IPS-20b (cell line): ENCODE measurements at regions not wholly inside any gene's neighbourhood (a gene's known extent, or its start where the extent isn't known, plus 50 kb on each side); places are given as distances from the start of the nearest gene placed in this dataset.
"Not testable (repeated sequence)": the region's sequence is repeated elsewhere in the genome, so short reads cannot be mapped to it uniquely, and the experiment has no call there.

ENCODE experiments used
- H3K27ac ChIP-seq: one replicate; pipeline ENCODE4 v1.5.1; 2013; ENCODE audit warnings: low read length
- H3K27me3 ChIP-seq: 2 replicates; pipeline ENCODE4 v1.6.1; 2013; ENCODE audit warnings: mild to moderate bottlenecking, low read length, inconsistent platforms; ENCODE audit not compliant: insufficient read depth
- H3K36me3 ChIP-seq: 2 replicates; pipeline ENCODE4 v1.6.1; 2013; ENCODE audit warnings: low read depth, mild to moderate bottlenecking, inconsistent platforms, low read length, moderate library complexity; ENCODE audit not compliant: insufficient read depth
- H3K4me1 ChIP-seq: 2 replicates; pipeline ENCODE4 v1.6.1; 2013; ENCODE audit warnings: mild to moderate bottlenecking, control low read depth, inconsistent platforms, low read length, moderate library complexity; ENCODE audit not compliant: insufficient read depth
- H3K4me3 ChIP-seq: 2 replicates; pipeline ENCODE4 v1.5.1; 2013; ENCODE audit warnings: mild to moderate bottlenecking, low read length, inconsistent platforms
- H3K9ac ChIP-seq: 2 replicates; pipeline ENCODE4 v1.6.1; 2013; ENCODE audit warnings: low read depth, mild to moderate bottlenecking, inconsistent platforms, low read length, moderate library complexity
- H3K9me3 ChIP-seq: 2 replicates; pipeline ENCODE4 v1.6.1; 2013; ENCODE audit warnings: mild to moderate bottlenecking, low read depth, low read length, inconsistent platforms; ENCODE audit not compliant: insufficient read depth

DNA sequence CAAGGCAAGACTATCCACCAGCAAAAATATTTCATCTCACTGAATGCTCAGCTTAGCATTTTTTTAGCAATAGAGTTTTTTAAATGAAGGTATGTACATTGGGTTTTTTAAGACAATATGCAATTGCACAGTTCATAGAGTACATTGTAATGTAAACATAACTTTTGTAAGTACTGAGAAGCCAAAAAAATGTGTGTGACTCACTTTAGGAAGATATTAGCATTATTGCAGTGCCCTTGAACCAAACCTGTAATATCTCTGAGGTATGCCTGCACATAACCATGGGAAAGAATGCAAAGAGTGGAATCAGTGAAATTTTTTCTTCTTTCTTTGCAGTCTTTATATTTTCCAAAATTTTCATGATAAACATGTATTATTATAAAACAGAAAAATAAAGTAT, 1533.3 kb upstream of the WWC1 start:
- H3K4me3 ChIP-seq, result no peak overlapping the region
- no peaks in the 10 kb centered on the region for H3K9me3 ChIP-seq
- no peaks in the 10 kb centered on the region for H3K27me3 ChIP-seq
- H3K4me1 ChIP-seq, result no peaks in the 10 kb centered on the region
- H3K36me3 ChIP-seq, result no peaks in the 10 kb centered on the region
- H3K9ac ChIP-seq, result no peak overlapping the region
- H3K27ac ChIP-seq, result no peak overlapping the region

DNA sequence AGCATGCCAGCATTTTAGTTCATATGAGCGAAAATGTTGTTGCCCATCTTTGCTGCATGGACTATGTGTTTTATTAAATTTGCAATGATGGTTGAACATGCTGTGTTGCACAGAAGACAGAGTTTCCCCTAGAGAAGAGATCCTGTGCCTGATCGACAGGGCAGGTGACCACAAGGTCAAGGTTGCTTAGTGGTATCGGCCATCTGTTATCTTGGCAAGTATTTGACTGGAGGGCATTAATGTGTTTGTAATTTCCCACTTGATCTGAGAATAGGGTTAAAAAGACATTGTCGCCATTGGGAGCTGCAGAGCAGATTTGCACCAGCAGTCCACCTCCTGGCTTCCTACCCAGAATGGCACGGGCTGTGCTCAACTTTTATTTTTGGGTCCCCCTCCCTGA, 1523.6 kb upstream of the WWC1 start:
- no peak overlapping the region for H3K27ac ChIP-seq
- H3K4me1 ChIP-seq, result peaks cover 12% of the 10 kb centered on the region
- no peaks in the 10 kb centered on the region for H3K27me3 ChIP-seq
- 0 out of 2 replicates have a peak, but pooled peaks cover 6% of the 10 kb centered on the region for H3K9me3 ChIP-seq
- no peak overlapping the region for H3K9ac ChIP-seq
- no peak overlapping the region for H3K4me3 ChIP-seq
- H3K36me3 ChIP-seq, result no peaks in the 10 kb centered on the region

DNA sequence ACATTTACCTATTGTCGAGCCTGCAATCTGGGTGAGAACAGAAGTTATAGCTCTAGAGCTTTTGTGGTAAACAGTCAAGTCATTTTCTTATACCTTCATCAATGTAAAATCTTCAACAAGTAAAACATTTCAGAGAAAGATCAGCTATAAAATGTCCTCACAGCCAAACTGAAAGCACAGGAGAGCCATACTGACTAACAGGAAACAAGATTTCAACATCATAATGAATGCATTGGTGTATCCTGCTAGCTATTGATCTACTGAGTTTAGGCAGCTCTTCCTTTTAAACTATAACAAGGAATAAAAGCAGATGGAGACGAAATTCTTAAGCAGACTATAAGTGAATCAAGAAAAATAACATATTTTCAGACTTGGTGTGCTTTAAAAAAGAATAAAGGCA, 1522.9 kb upstream of the WWC1 start:
- Histone ChIP-seq H3K4me3 (no peak overlapping the region), H3K9me3 (0 out of 2 replicates have a peak, but pooled peaks cover 6% of the 10 kb centered on the region)

DNA sequence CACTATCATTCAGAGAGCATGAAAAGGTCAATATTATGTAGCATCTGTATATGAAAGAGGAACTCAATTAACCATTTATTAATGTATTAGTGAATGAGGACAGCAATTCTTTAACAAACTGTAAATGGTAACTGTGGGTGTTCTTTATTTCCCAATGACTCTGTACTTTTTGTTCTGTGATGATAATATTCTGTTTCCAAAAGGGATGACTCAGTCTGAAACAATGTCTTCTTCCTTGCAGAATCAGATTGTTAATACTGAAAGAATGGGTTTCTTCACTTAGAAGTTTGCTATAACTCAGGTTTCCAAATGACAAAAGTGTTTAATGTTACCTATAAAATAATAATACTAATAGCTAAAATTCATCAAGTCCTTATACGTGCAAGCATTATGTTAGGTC, 1518.7 kb upstream of the WWC1 start:
- no peak overlapping the region for H3K9ac ChIP-seq
- peaks cover 17% of the 10 kb centered on the region for H3K4me1 ChIP-seq
- no peaks in the 10 kb centered on the region for H3K36me3 ChIP-seq
- H3K4me3 ChIP-seq, result no peak overlapping the region
- no peaks in the 10 kb centered on the region for H3K27me3 ChIP-seq
- 0 out of 2 replicates have a peak, but pooled peaks cover 6% of the 10 kb centered on the region for H3K9me3 ChIP-seq
- no peak overlapping the region for H3K27ac ChIP-seq

More for the DNA sequence above, 1522.9 kb upstream of the WWC1 start:
- Histone ChIP-seq H3K27me3 (no peaks in the 10 kb centered on the region), H3K4me1 (peaks cover 17% of the 10 kb centered on the region), H3K27ac (no peak overlapping the region), H3K36me3 (no peaks in the 10 kb centered on the region), H3K9ac (no peak overlapping the region)

DNA sequence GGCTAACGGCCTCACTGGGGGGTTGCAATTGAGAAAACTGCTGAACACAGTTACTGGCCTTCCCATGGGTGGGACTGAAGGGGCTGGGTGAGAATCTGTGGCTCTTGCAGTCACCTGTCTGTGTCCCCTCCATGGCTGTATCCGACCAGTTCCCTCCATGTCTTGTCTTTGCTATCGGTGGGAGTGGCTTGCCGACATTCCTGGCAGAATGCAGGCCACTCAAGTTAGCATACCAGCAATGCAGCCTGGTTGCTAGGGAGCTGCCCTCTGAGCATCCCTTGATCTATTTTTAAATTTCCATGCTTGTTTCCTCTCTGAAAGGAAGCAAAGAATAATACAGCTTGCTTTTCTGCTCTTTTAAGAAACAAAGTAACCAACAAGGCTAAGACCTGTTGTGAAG, 1509.7 kb upstream of the WWC1 start:
- peak overlapping the region; percentile 29; the same call in 1 of the 2 replicates for H3K4me3 ChIP-seq
- H3K4me1 ChIP-seq, result peaks cover 14% of the 10 kb centered on the region; the same call in 1 of the 2 replicates
- H3K27me3 ChIP-seq, result peaks cover 7% of the 10 kb centered on the region; the same call in 1 of the 2 replicates
- no peak overlapping the region for H3K27ac ChIP-seq
- no peaks in the 10 kb centered on the region for H3K36me3 ChIP-seq
- no peaks in the 10 kb centered on the region for H3K9me3 ChIP-seq
- H3K9ac ChIP-seq, result no peak overlapping the region

DNA sequence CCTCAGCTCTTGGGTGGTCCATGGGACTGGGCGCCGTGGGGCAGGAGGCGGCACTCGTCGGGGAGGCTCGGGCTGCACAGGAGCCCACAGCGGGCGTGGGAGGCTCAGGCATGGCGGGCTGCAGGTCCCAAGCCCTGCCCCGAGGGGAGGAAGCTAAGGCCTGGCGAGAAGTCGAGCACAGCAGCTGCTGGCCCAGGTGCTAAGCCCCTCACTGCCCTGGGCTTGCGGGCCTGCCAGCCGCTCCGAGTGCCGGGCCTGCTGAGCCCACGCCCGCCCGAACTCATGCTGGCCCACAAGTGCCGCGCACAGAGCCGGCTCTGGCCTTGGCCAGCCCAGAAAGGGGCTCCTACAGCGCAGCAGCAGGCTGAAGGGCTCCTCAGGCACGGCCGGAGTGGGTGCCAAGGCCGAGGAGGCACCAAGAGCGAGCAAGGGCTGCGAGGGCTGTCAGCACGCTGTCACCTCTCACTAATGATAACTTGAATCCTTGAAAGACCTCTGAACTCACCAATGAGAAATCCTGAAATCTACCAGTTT, 1506.8 kb upstream of the WWC1 start:
- Histone ChIP-seq H3K36me3 (no peaks in the 10 kb centered on the region), H3K9ac (no peak overlapping the region), H3K4me3 (no peak overlapping the region), H3K4me1 (peaks cover 14% of the 10 kb centered on the region; the same call in 1 of the 2 replicates), H3K9me3 (no peaks in the 10 kb centered on the region), H3K27ac (no peak overlapping the region), H3K27me3 (peaks cover 7% of the 10 kb centered on the region; the same call in 1 of the 2 replicates)

DNA sequence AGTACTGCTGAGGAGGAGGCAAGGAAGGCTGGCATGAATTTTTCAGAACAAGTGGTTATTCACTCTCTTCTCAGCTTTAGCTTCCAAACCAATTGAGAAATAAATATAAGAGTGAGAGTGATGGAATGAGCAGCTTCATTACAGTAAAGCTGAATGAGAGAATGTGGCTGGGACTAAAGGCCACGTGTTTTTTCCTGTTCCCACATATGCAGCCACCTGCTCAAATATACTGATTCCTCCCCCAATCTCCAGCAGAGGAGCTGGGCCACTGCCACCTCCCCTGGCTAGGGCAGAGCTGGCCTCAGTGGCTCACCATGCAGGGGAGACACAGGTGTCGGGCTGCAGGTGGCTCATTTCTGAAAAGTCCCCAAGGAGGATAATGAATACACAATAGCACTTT, 1505.3 kb upstream of the WWC1 start:
- Histone ChIP-seq H3K9ac (no peak overlapping the region), H3K9me3 (no peaks in the 10 kb centered on the region), H3K36me3 (no peaks in the 10 kb centered on the region), H3K4me1 (peaks cover 13% of the 10 kb centered on the region; the same call in 1 of the 2 replicates), H3K4me3 (no peak overlapping the region), H3K27me3 (peaks cover 7% of the 10 kb centered on the region; the same call in 1 of the 2 replicates), H3K27ac (no peak overlapping the region)

DNA sequence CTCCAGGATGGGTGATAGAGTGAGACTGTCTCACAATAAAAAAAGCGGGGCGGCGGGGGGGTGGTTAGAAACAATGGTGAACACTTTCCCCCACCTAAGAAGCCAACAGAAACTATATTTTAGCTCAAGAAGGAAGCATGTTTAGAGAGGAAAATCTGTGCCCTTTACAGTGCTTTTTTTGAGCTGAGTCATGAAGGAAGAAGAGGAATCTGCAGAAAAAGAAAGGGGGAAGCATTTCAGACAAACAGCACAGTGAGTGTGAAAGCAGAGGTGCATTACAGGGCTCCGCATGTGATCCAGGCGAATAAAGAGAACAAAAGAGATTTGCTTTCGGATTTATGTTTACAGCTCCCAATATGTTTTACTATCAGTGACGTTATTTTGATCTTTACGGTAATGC, 1504.6 kb upstream of the WWC1 start:
- no peak overlapping the region for H3K4me3 ChIP-seq
- H3K4me1 ChIP-seq, result peaks cover 7% of the 10 kb centered on the region; the same call in 1 of the 2 replicates
- H3K36me3 ChIP-seq, result no peaks in the 10 kb centered on the region
- H3K27me3 ChIP-seq, result peaks cover 7% of the 10 kb centered on the region; the same call in 1 of the 2 replicates
- H3K27ac ChIP-seq, result no peak overlapping the region
- H3K9me3 ChIP-seq, result no peaks in the 10 kb centered on the region
- no peak overlapping the region for H3K9ac ChIP-seq

DNA sequence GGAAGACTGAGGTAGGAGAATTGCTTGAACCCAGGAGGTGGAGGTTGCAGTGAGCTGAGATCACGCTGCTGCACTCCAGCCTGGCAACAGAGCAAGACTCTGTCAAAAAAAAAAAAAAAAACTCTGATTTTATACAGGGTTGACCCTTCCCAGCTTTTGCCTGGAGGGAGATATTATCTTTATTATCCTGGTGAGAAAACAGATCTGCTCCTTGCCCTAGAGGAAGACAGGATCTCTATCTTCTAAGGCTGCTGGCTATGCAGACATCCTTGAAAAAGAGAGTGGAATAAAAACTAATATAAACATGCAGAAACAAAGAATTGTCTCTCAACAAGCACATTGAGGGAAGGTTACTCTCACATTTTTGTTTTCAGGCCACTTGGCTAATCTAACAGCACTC, 1503.4 kb upstream of the WWC1 start:
- no peaks in the 10 kb centered on the region for H3K36me3 ChIP-seq
- peaks cover under 1% of the 10 kb centered on the region; the same call in 1 of the 2 replicates for H3K27me3 ChIP-seq
- no peak overlapping the region for H3K9ac ChIP-seq
- H3K4me1 ChIP-seq, result no peaks in the 10 kb centered on the region
- H3K27ac ChIP-seq, result no peak overlapping the region
- no peak overlapping the region for H3K4me3 ChIP-seq
- no peaks in the 10 kb centered on the region for H3K9me3 ChIP-seq

DNA sequence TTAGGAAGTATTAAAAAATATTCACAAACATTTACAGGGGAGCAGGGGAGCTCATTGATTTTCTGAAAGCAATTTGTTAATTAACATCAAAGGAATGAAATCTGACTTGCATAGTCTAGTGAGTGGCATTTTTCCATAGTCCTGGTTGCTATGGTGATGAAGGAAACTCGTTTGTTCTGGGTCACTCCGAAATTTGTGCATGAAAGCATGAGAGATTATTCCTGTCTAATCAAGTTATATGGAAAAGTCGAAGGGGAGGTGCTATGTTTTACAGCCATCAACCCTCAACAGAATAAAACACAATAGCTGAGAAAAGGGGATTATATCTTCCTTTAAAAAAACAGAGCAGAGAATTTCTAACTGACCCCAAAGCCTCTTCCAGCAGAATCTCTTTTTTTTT, 1495.7 kb upstream of the WWC1 start:
- Histone ChIP-seq H3K27me3 (no peaks in the 10 kb centered on the region), H3K4me1 (no peaks in the 10 kb centered on the region; the same call in 1 of the 2 replicates), H3K27ac (no peak overlapping the region), H3K36me3 (no peaks in the 10 kb centered on the region), H3K9ac (no peak overlapping the region), H3K9me3 (no peaks in the 10 kb centered on the region), H3K4me3 (no peak overlapping the region)

DNA sequence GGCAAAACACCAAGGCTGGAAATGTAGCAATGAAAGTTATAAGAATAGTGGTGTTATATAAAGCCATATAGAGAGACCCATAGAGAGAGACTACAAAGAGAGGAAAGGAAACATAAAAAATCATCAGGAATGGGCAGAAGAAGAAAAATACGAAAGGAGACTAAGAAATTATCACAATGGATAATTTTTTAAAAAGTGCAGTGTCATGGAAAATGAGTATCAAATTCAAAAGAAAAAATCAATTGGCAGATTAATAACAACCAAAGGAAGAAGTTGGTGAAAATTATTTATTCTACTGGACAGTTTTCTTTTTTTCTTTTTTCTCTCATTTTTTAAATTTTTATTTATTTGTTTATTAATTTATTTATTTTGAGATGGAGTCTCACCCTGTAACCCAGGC, 1488.4 kb upstream of the WWC1 start:
- Histone ChIP-seq H3K9me3 (no peaks in the 10 kb centered on the region), H3K27ac (no peak overlapping the region), H3K4me1 (peaks cover 4% of the 10 kb centered on the region; the same call in 1 of the 2 replicates), H3K9ac (no peak overlapping the region), H3K27me3 (no peaks in the 10 kb centered on the region), H3K4me3 (no peak overlapping the region), H3K36me3 (no peaks in the 10 kb centered on the region)

DNA sequence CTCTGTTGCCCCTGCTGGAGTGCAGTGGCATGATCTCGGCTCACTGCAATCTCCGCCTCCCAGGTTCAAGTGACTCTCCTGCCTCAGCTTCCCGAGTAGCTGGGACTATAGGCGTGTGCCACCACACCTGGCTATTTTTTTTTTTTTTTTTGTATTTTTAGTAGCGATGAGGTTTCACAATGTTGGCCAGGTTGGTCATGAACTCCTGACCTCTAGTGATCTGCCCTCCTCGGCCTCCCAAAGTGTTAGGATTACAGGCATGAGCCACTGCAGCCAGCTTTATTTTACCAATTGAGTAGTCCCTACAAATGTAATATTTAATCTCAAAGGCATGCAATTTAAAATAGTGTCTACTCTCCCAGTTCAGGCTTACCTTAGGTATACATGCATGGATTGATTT, 1487.2 kb upstream of the WWC1 start:
- not testable (repeated sequence) for H3K4me1 ChIP-seq, H3K27ac ChIP-seq, H3K4me3 ChIP-seq, H3K9me3 ChIP-seq, H3K27me3 ChIP-seq, H3K36me3 ChIP-seq, H3K9ac ChIP-seq
